GM12878 (cell line): ENCODE measurements at regions not wholly inside any gene's neighbourhood (a gene's known extent, or its start where the extent isn't known, plus 50 kb on each side); places are given as distances from the start of the nearest gene placed in this dataset.

Source experiments
- GABPA ChIP-seq: IDR thresholded peaks from 2 replicates; pipeline ENCODE4 v1.6.1; 2014; ENCODE audit warnings: antibody characterized with exemption, low read depth, mild to moderate bottlenecking, inconsistent platforms
- RCOR1 ChIP-seq: conservative IDR thresholded peaks from 2 replicates; pipeline ENCODE4 v1.6.1; 2012; ENCODE audit warnings: low read depth, low read length, improper control_type of control experiment

- TF ChIP-seq RCOR1, result no peak
- no peak for TF ChIP-seq GABPA
Observed at GRCh38 chr5:38086777-38087176, 171.6 kb upstream of the EGFLAM start.
